ENCODE measurements at regions not wholly inside any gene's neighbourhood (a gene's known extent, or its start where the extent isn't known, plus 50 kb on each side); places are given as distances from the start of the nearest gene placed in this dataset.

- Histone ChIP-seq H3K4me3 (no peak overlapping the region), H3K9me3 (ENCODE audit: low read depth) (no peaks in the 10 kb centered on the region), H3K27me3 (no peaks in the 10 kb centered on the region), H3K27ac (no peak overlapping the region), H3K9me2 (replicated peaks; ENCODE audit: insufficient read depth) (no peaks in the 10 kb centered on the region), H3K36me3 (replicated peaks; ENCODE audit: insufficient read depth, low read depth) (no peaks in the 10 kb centered on the region), H3K4me2 (no peak overlapping the region), H2AFZ (no peak overlapping the region), H4K20me1 (ENCODE audit: insufficient read depth, poor library complexity, severe bottlenecking) (no peaks in the 10 kb centered on the region), H3K4me1 (ENCODE audit: insufficient read depth) (peaks cover 10% of the 10 kb centered on the region), H3K79me2 (no peaks in the 10 kb centered on the region)
- DNase-seq (ENCODE audit: low spot score), result no peak
- WGBS (ENCODE audit: low lambda C conversion rate, missing lambda C conversion rate), result 75% methylated on average over 2 of the region's 2 CpGs
- TF ChIP-seq EZH2phosphoT487 (IDR thresholded peaks at IDR 0.05; ENCODE audit: low read depth, severe bottlenecking, unreplicated experiment), result no peak
- no peak for TF ChIP-seq CTCF (IDR thresholded peaks at IDR 0.05; ENCODE audit: poor library complexity)
- TF ChIP-seq EZH2 (IDR thresholded peaks at IDR 0.05; ENCODE audit: borderline replicate concordance), result no peak
These were observed 187.4 kb downstream of the TENT5A start for GRCh38 chr6:81565071-81565470.

GRCh38 chr6:81564470-81565068 lies 187.9 kb downstream of the TENT5A start:
- Histone ChIP-seq H3K27ac (no peak overlapping the region), H3K27me3 (no peaks in the 10 kb centered on the region), H4K20me1 (ENCODE audit: insufficient read depth, poor library complexity, severe bottlenecking) (no peaks in the 10 kb centered on the region), H3K79me2 (no peaks in the 10 kb centered on the region), H3K36me3 (replicated peaks; ENCODE audit: insufficient read depth, low read depth) (no peaks in the 10 kb centered on the region), H3K9me3 (ENCODE audit: low read depth) (no peaks in the 10 kb centered on the region), H3K4me2 (no peak overlapping the region), H2AFZ (no peak overlapping the region), H3K4me1 (ENCODE audit: insufficient read depth) (peaks cover 10% of the 10 kb centered on the region), H3K4me3 (no peak overlapping the region), H3K9me2 (replicated peaks; ENCODE audit: insufficient read depth) (no peaks in the 10 kb centered on the region)
- DNase-seq (ENCODE audit: low spot score), result no peak
- no peak for TF ChIP-seq EZH2phosphoT487 (IDR thresholded peaks at IDR 0.05; ENCODE audit: low read depth, severe bottlenecking, unreplicated experiment)
- no peak for TF ChIP-seq EZH2 (IDR thresholded peaks at IDR 0.05; ENCODE audit: borderline replicate concordance)
- no peak for TF ChIP-seq CTCF (IDR thresholded peaks at IDR 0.05; ENCODE audit: poor library complexity)
- WGBS (ENCODE audit: low lambda C conversion rate, missing lambda C conversion rate), result 92% methylated on average over 2 of the region's 2 CpGs

GRCh38 chr6:81562169-81562568 lies 190.3 kb downstream of the TENT5A start:
- Histone ChIP-seq H3K4me2 (peak overlapping the region; percentile 65), H3K79me2 (no peaks in the 10 kb centered on the region), H4K20me1 (ENCODE audit: insufficient read depth, poor library complexity, severe bottlenecking) (no peaks in the 10 kb centered on the region), H3K27me3 (no peaks in the 10 kb centered on the region), H3K4me3 (no peak overlapping the region), H3K9me3 (ENCODE audit: low read depth) (no peaks in the 10 kb centered on the region), H3K27ac (peak overlapping the region; percentile 70), H3K9me2 (replicated peaks; ENCODE audit: insufficient read depth) (no peaks in the 10 kb centered on the region), H3K36me3 (replicated peaks; ENCODE audit: insufficient read depth, low read depth) (no peaks in the 10 kb centered on the region), H3K4me1 (ENCODE audit: insufficient read depth) (peaks cover 10% of the 10 kb centered on the region), H2AFZ (no peak overlapping the region)
- DNase-seq (ENCODE audit: low spot score), result peak; percentile 71
- WGBS (ENCODE audit: low lambda C conversion rate, missing lambda C conversion rate), result 35% methylated on average over 2 of the region's 2 CpGs
- TF ChIP-seq EZH2 (IDR thresholded peaks at IDR 0.05; ENCODE audit: borderline replicate concordance) (no peak), CTCF (IDR thresholded peaks at IDR 0.05; ENCODE audit: poor library complexity) (no peak), EZH2phosphoT487 (IDR thresholded peaks at IDR 0.05; ENCODE audit: low read depth, severe bottlenecking, unreplicated experiment) (no peak)

All from hepatocyte (in vitro differentiated cells).